ENCODE measurements at regions not wholly inside any gene's neighbourhood (a gene's known extent, or its start where the extent isn't known, plus 50 kb on each side); places are given as distances from the start of the nearest gene placed in this dataset.

- no peaks in the 10 kb centered on the region for H3K27me3 ChIP-seq (ENCODE audit: insufficient read depth, low read length)
- H3K27ac ChIP-seq (ENCODE audit: low read depth, low read length): no peak overlapping the region
- H3K4me3 ChIP-seq (ENCODE audit: low read depth, low read length): no peak overlapping the region
- H3K4me1 ChIP-seq (ENCODE audit: control insufficient read depth, insufficient read depth, low read length, unreplicated experiment): no peaks in the 10 kb centered on the region
- no peak overlapping the region for H2AFZ ChIP-seq (ENCODE audit: low read length, unreplicated experiment)
- H3K79me2 ChIP-seq (ENCODE audit: control insufficient read depth, insufficient read depth, low read length, unreplicated experiment): no peaks in the 10 kb centered on the region
- no peaks in the 10 kb centered on the region for H3K36me3 ChIP-seq (ENCODE audit: insufficient read depth, low read length)
These were observed 654.3 kb upstream of the RAB6C start for GRCh38 chr2:129325151-129325550.

- Histone ChIP-seq H3K4me1 (ENCODE audit: control insufficient read depth, insufficient read depth, low read length, unreplicated experiment) (no peaks in the 10 kb centered on the region), H3K36me3 (ENCODE audit: insufficient read depth, low read length) (no peaks in the 10 kb centered on the region), H3K79me2 (ENCODE audit: control insufficient read depth, insufficient read depth, low read length, unreplicated experiment) (no peaks in the 10 kb centered on the region), H3K27ac (ENCODE audit: low read depth, low read length) (no peak overlapping the region), H3K4me3 (ENCODE audit: low read depth, low read length) (no peak overlapping the region), H3K27me3 (ENCODE audit: insufficient read depth, low read length) (no peaks in the 10 kb centered on the region), H2AFZ (ENCODE audit: low read length, unreplicated experiment) (no peak overlapping the region)
These were observed 649.9 kb upstream of the RAB6C start for GRCh38 chr2:129329574-129329973.

- H2AFZ ChIP-seq (ENCODE audit: low read length, unreplicated experiment): no peak overlapping the region
- no peaks in the 10 kb centered on the region for H3K79me2 ChIP-seq (ENCODE audit: control insufficient read depth, insufficient read depth, low read length, unreplicated experiment)
- H3K4me1 ChIP-seq (ENCODE audit: control insufficient read depth, insufficient read depth, low read length, unreplicated experiment): no peaks in the 10 kb centered on the region
- no peaks in the 10 kb centered on the region for H3K36me3 ChIP-seq (ENCODE audit: insufficient read depth, low read length)
- H3K4me3 ChIP-seq (ENCODE audit: low read depth, low read length): no peak overlapping the region
- no peak overlapping the region for H3K27ac ChIP-seq (ENCODE audit: low read depth, low read length)
- H3K27me3 ChIP-seq (ENCODE audit: insufficient read depth, low read length): no peaks in the 10 kb centered on the region
These were observed 649.0 kb upstream of the RAB6C start for GRCh38 chr2:129330504-129330903.

GRCh38 chr2:129331638-129332037 is 647.8 kb upstream of the RAB6C start:
- no peaks in the 10 kb centered on the region for H3K36me3 ChIP-seq (ENCODE audit: insufficient read depth, low read length)
- H3K27ac ChIP-seq (ENCODE audit: low read depth, low read length): no peak overlapping the region
- H2AFZ ChIP-seq (ENCODE audit: low read length, unreplicated experiment): no peak overlapping the region
- H3K4me3 ChIP-seq (ENCODE audit: low read depth, low read length): no peak overlapping the region
- H3K27me3 ChIP-seq (ENCODE audit: insufficient read depth, low read length): no peaks in the 10 kb centered on the region
- H3K4me1 ChIP-seq (ENCODE audit: control insufficient read depth, insufficient read depth, low read length, unreplicated experiment): no peaks in the 10 kb centered on the region
- no peaks in the 10 kb centered on the region for H3K79me2 ChIP-seq (ENCODE audit: control insufficient read depth, insufficient read depth, low read length, unreplicated experiment)

- H3K79me2 ChIP-seq (ENCODE audit: control insufficient read depth, insufficient read depth, low read length, unreplicated experiment): no peaks in the 10 kb centered on the region
- no peaks in the 10 kb centered on the region for H3K36me3 ChIP-seq (ENCODE audit: insufficient read depth, low read length)
- H2AFZ ChIP-seq (ENCODE audit: low read length, unreplicated experiment): no peak overlapping the region
- H3K4me1 ChIP-seq (ENCODE audit: control insufficient read depth, insufficient read depth, low read length, unreplicated experiment): no peaks in the 10 kb centered on the region
- H3K27ac ChIP-seq (ENCODE audit: low read depth, low read length): no peak overlapping the region
- H3K4me3 ChIP-seq (ENCODE audit: low read depth, low read length): no peak overlapping the region
- H3K27me3 ChIP-seq (ENCODE audit: insufficient read depth, low read length): no peaks in the 10 kb centered on the region
These were observed 645.3 kb upstream of the RAB6C start for GRCh38 chr2:129334128-129334527.

- no peaks in the 10 kb centered on the region for H3K27me3 ChIP-seq (ENCODE audit: insufficient read depth, low read length)
- H3K36me3 ChIP-seq (ENCODE audit: insufficient read depth, low read length): no peaks in the 10 kb centered on the region
- no peak overlapping the region for H3K27ac ChIP-seq (ENCODE audit: low read depth, low read length)
- H3K4me3 ChIP-seq (ENCODE audit: low read depth, low read length): no peak overlapping the region
- no peaks in the 10 kb centered on the region for H3K4me1 ChIP-seq (ENCODE audit: control insufficient read depth, insufficient read depth, low read length, unreplicated experiment)
- no peaks in the 10 kb centered on the region for H3K79me2 ChIP-seq (ENCODE audit: control insufficient read depth, insufficient read depth, low read length, unreplicated experiment)
- H2AFZ ChIP-seq (ENCODE audit: low read length, unreplicated experiment): no peak overlapping the region
These were observed 644.6 kb upstream of the RAB6C start for GRCh38 chr2:129334696-129335410.

- Histone ChIP-seq H3K4me1 (ENCODE audit: control insufficient read depth, insufficient read depth, low read length, unreplicated experiment) (no peaks in the 10 kb centered on the region), H3K27ac (ENCODE audit: low read depth, low read length) (no peak overlapping the region), H2AFZ (ENCODE audit: low read length, unreplicated experiment) (no peak overlapping the region), H3K4me3 (ENCODE audit: low read depth, low read length) (no peak overlapping the region), H3K79me2 (ENCODE audit: control insufficient read depth, insufficient read depth, low read length, unreplicated experiment) (no peaks in the 10 kb centered on the region), H3K27me3 (ENCODE audit: insufficient read depth, low read length) (no peaks in the 10 kb centered on the region), H3K36me3 (ENCODE audit: insufficient read depth, low read length) (no peaks in the 10 kb centered on the region)
These were observed 643.2 kb upstream of the RAB6C start for GRCh38 chr2:129336276-129336675.

- no peak overlapping the region for H3K4me3 ChIP-seq (ENCODE audit: low read depth, low read length)
- no peak overlapping the region for H3K27ac ChIP-seq (ENCODE audit: low read depth, low read length)
- no peak overlapping the region for H2AFZ ChIP-seq (ENCODE audit: low read length, unreplicated experiment)
- H3K79me2 ChIP-seq (ENCODE audit: control insufficient read depth, insufficient read depth, low read length, unreplicated experiment): no peaks in the 10 kb centered on the region
- H3K36me3 ChIP-seq (ENCODE audit: insufficient read depth, low read length): no peaks in the 10 kb centered on the region
- H3K4me1 ChIP-seq (ENCODE audit: control insufficient read depth, insufficient read depth, low read length, unreplicated experiment): no peaks in the 10 kb centered on the region
- no peaks in the 10 kb centered on the region for H3K27me3 ChIP-seq (ENCODE audit: insufficient read depth, low read length)
These were observed 642.4 kb upstream of the RAB6C start for GRCh38 chr2:129337076-129337475.

GRCh38 chr2:129345540-129345939 is 633.9 kb upstream of the RAB6C start:
- no peak overlapping the region for H3K4me3 ChIP-seq (ENCODE audit: low read depth, low read length)
- no peaks in the 10 kb centered on the region for H3K4me1 ChIP-seq (ENCODE audit: control insufficient read depth, insufficient read depth, low read length, unreplicated experiment)
- no peak overlapping the region for H3K27ac ChIP-seq (ENCODE audit: low read depth, low read length)
- no peak overlapping the region for H2AFZ ChIP-seq (ENCODE audit: low read length, unreplicated experiment)
- H3K79me2 ChIP-seq (ENCODE audit: control insufficient read depth, insufficient read depth, low read length, unreplicated experiment): no peaks in the 10 kb centered on the region
- no peaks in the 10 kb centered on the region for H3K36me3 ChIP-seq (ENCODE audit: insufficient read depth, low read length)
- H3K27me3 ChIP-seq (ENCODE audit: insufficient read depth, low read length): no peaks in the 10 kb centered on the region

GRCh38 chr2:129347486-129348217 is 631.8 kb upstream of the RAB6C start:
- no peaks in the 10 kb centered on the region for H3K36me3 ChIP-seq (ENCODE audit: insufficient read depth, low read length)
- no peak overlapping the region for H3K4me3 ChIP-seq (ENCODE audit: low read depth, low read length)
- H3K27ac ChIP-seq (ENCODE audit: low read depth, low read length): no peak overlapping the region
- no peaks in the 10 kb centered on the region for H3K4me1 ChIP-seq (ENCODE audit: control insufficient read depth, insufficient read depth, low read length, unreplicated experiment)
- no peaks in the 10 kb centered on the region for H3K79me2 ChIP-seq (ENCODE audit: control insufficient read depth, insufficient read depth, low read length, unreplicated experiment)
- no peak overlapping the region for H2AFZ ChIP-seq (ENCODE audit: low read length, unreplicated experiment)
- H3K27me3 ChIP-seq (ENCODE audit: insufficient read depth, low read length): no peaks in the 10 kb centered on the region

- Histone ChIP-seq H3K4me3 (ENCODE audit: low read depth, low read length) (no peak overlapping the region), H3K27me3 (ENCODE audit: insufficient read depth, low read length) (no peaks in the 10 kb centered on the region), H3K4me1 (ENCODE audit: control insufficient read depth, insufficient read depth, low read length, unreplicated experiment) (no peaks in the 10 kb centered on the region), H3K36me3 (ENCODE audit: insufficient read depth, low read length) (no peaks in the 10 kb centered on the region), H3K79me2 (ENCODE audit: control insufficient read depth, insufficient read depth, low read length, unreplicated experiment) (no peaks in the 10 kb centered on the region), H3K27ac (ENCODE audit: low read depth, low read length) (no peak overlapping the region), H2AFZ (ENCODE audit: low read length, unreplicated experiment) (no peak overlapping the region)
These were observed 624.8 kb upstream of the RAB6C start for GRCh38 chr2:129354631-129355030.
